HAP-1 (cell line): ENCODE measurements at regions not wholly inside any gene's neighbourhood (a gene's known extent, or its start where the extent isn't known, plus 50 kb on each side); places are given as distances from the start of the nearest gene placed in this dataset.
"Not testable (repeated sequence)": the region's sequence is repeated elsewhere in the genome, so short reads cannot be mapped to it uniquely, and the experiment has no call there.

Source experiments
- DNase-seq, 2 experiments: peaks; one replicate each; pipeline ENCODE4 v3.0.0-alpha.2; 2016 to 2020; ENCODE audit warnings: low spot score in 2 of 2
- H3K27me3 ChIP-seq: fragments of 250-450 bp; sonication (Bioruptor Pico); 2 replicates; pipeline ENCODE4 v1.5.1; 2020; ENCODE audit warnings: low read depth, mild to moderate bottlenecking, moderate library complexity
- H3K36me3 ChIP-seq: fragments of 250-450 bp; sonication (Bioruptor Pico); replicated peaks from 2 replicates; pipeline ENCODE4 v1.5.1; 2020; ENCODE audit warnings: mild to moderate bottlenecking
- H3K4me1 ChIP-seq: fragments of 250-450 bp; sonication (Bioruptor Pico); 2 replicates; pipeline ENCODE4 v1.5.1; 2020; ENCODE audit warnings: mild to moderate bottlenecking
- H3K4me3 ChIP-seq: fragments of 250-450 bp; sonication (Bioruptor Pico); 2 replicates; pipeline ENCODE4 v1.5.1; 2020; ENCODE audit warnings: mild to moderate bottlenecking, moderate library complexity
- H3K9me3 ChIP-seq: fragments of 250-450 bp; sonication (Bioruptor Pico); 2 replicates; pipeline ENCODE4 v1.5.1; 2020; ENCODE audit warnings: mild to moderate bottlenecking, moderate library complexity
- in situ Hi-C: fragments of 300-500 bp; cut with MboI; formaldehyde crosslinking; loops from 3 replicates; pipeline ENCODE4 v1.14.3; 2020; ENCODE audit warnings: low sequenced_read_pairs, inconsistent platforms, mixed read lengths

- Histone ChIP-seq H3K36me3 (no peaks in the 10 kb centered on the region), H3K27me3 (no peaks in the 10 kb centered on the region), H3K9me3 (no peaks in the 10 kb centered on the region), H3K4me3 (no peak overlapping the region), H3K4me1 (peaks cover 5% of the 10 kb centered on the region)
- DNase-seq: no peak
- in situ Hi-C loops: no loop called here
Observed at GRCh38 chr10:33833566-33833965, 499.1 kb upstream of the NRP1 start.

GRCh38 chr10:33832124-33832787 lies 497.8 kb upstream of the NRP1 start:
- no peaks in the 10 kb centered on the region for H3K9me3 ChIP-seq
- DNase-seq: no peak
- no peaks in the 10 kb centered on the region for H3K36me3 ChIP-seq
- H3K4me3 ChIP-seq: no peak overlapping the region
- H3K4me1 ChIP-seq: peaks cover 5% of the 10 kb centered on the region
- H3K27me3 ChIP-seq: no peaks in the 10 kb centered on the region
- in situ Hi-C loops: no loop called here

DNA sequence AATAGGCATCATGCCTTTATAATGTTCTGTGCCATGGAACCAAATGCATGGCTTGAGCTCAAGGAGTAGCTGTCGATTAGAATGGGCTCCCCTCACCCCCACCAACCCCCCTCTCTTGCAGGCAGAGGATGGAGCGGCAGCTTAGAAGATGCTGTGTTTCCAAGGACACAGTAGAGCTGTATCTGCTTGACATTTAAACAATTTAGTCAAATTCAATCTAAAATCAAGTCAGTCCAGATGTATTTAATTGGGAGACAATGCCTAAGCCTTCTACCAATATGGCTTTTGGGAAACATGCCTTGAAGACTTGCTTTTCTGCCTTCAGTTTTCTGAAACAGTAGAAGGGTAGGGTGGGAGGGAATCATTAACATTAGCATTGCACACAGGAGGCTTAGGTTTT lies 497.1 kb upstream of the NRP1 start:
- DNase-seq: no peak
- Histone ChIP-seq H3K4me3 (no peak overlapping the region), H3K36me3 (no peaks in the 10 kb centered on the region), H3K27me3 (no peaks in the 10 kb centered on the region), H3K4me1 (peaks cover 5% of the 10 kb centered on the region), H3K9me3 (no peaks in the 10 kb centered on the region)
- in situ Hi-C loops: no loop called here

DNA sequence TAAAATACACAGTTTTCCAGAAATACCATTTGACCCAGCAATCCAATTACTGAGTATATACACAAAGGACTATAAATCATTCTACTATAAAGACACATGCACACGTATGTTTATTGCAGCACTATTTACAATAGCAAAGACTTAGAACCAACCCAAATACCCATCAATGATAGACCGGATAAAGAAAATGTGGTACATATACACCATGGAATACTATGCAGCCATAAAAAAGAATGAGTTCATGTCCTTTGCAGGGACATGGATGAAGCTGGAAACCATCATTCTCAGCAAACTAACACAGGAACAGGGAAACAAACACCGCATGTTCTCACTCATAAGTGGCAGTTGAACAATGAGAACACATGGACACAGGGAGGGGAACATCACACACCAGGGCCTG lies 495.4 kb upstream of the NRP1 start:
- H3K9me3 ChIP-seq, in situ Hi-C loops: not testable (repeated sequence)

DNA sequence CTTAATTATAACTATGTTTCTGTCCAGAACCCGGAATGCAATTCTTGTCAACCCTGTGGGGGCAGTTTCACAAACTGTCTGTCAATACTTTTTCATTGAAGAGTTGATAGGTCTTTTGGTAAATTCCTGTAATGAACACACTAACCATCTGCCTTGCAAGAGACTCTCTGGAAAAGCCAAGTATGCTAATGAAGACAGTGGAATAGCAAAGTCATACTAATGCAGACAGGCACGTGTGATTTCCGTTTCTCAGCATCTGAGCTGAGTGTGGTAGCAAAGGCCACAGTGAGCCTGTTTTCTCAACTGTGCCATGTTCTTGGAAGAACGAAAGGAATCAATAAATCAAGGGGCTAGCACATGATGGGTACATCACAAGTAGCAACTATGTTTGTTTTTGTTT lies 494.1 kb upstream of the NRP1 start:
- no peak overlapping the region for H3K4me3 ChIP-seq
- in situ Hi-C loops: no loop called here
- DNase-seq: no peak

More for the DNA sequence above, 495.4 kb upstream of the NRP1 start:
- not testable (repeated sequence) for DNase-seq, H3K4me3 ChIP-seq, H3K27me3 ChIP-seq, H3K4me1 ChIP-seq, H3K36me3 ChIP-seq

GRCh38 chr10:33826186-33826585 lies 491.7 kb upstream of the NRP1 start:
- no peaks in the 10 kb centered on the region for H3K9me3 ChIP-seq
- in situ Hi-C loops: no loop called here
- H3K4me1 ChIP-seq: peaks cover 1% of the 10 kb centered on the region
- no peaks in the 10 kb centered on the region for H3K27me3 ChIP-seq
- no peak for DNase-seq
- H3K4me3 ChIP-seq: no peak overlapping the region
- no peaks in the 10 kb centered on the region for H3K36me3 ChIP-seq

More for the DNA sequence above, 494.1 kb upstream of the NRP1 start:
- Histone ChIP-seq H3K27me3 (no peaks in the 10 kb centered on the region), H3K36me3 (no peaks in the 10 kb centered on the region), H3K9me3 (no peaks in the 10 kb centered on the region), H3K4me1 (peaks cover 5% of the 10 kb centered on the region)

GRCh38 chr10:33822774-33823173 lies 488.3 kb upstream of the NRP1 start:
- in situ Hi-C loops: no loop called here
- DNase-seq: no peak
- Histone ChIP-seq H3K4me3 (no peak overlapping the region), H3K27me3 (no peaks in the 10 kb centered on the region), H3K36me3 (no peaks in the 10 kb centered on the region), H3K9me3 (no peaks in the 10 kb centered on the region), H3K4me1 (peaks cover 11% of the 10 kb centered on the region)

DNA sequence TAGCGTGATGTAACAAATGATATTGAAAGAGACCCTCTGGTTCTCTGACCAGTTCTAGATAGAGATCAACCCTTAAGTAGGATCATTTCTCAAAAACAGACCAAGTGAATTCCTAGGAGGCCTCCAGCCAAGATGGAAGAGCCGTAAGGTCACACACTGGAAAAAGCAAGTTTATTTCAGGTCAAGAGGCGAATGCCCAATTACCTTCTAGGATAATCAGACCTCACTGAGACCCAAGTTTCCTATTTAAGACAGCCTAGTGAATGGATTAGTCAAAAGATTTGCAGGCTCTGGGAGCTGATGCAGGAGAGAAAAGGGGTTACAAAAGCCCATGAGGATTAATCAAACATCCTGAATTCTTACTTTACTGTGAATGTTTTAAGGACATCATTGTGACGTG lies 486.1 kb upstream of the NRP1 start:
- H3K36me3 ChIP-seq: no peaks in the 10 kb centered on the region
- no peaks in the 10 kb centered on the region for H3K27me3 ChIP-seq
- peak; percentile 16 to 44 for DNase-seq
- in situ Hi-C loops: no loop called here
- no peaks in the 10 kb centered on the region for H3K9me3 ChIP-seq
- H3K4me1 ChIP-seq: peaks cover 11% of the 10 kb centered on the region
- H3K4me3 ChIP-seq: no peak overlapping the region

GRCh38 chr10:33819206-33819605 lies 484.7 kb upstream of the NRP1 start:
- H3K4me1 ChIP-seq: peaks cover 11% of the 10 kb centered on the region
- H3K27me3 ChIP-seq: no peaks in the 10 kb centered on the region
- in situ Hi-C loops: no loop called here
- no peak for DNase-seq
- no peaks in the 10 kb centered on the region for H3K9me3 ChIP-seq
- H3K36me3 ChIP-seq: no peaks in the 10 kb centered on the region
- H3K4me3 ChIP-seq: no peak overlapping the region

DNA sequence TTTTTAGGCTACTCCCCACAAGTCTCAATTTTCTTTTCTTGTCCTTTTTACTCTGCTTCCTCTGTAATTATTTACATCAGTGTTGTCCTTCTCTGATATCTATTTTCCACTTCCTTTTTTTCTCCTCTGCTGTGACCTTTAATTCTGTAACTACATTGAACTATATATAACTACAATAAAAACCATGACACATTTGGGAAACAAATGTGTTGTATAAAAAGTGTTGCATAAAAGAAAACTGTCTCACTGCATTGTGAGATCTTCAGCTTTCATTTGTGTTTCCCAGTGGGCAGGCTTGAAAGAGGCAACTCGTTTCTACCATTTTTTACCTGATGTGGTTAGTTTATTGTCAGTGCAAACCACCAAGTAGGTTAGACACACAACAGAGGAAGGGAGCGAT lies 483.9 kb upstream of the NRP1 start:
- H3K9me3 ChIP-seq: no peaks in the 10 kb centered on the region
- no peaks in the 10 kb centered on the region for H3K36me3 ChIP-seq
- no peak overlapping the region for H3K4me3 ChIP-seq
- peaks cover 11% of the 10 kb centered on the region for H3K4me1 ChIP-seq
- no peaks in the 10 kb centered on the region for H3K27me3 ChIP-seq
- in situ Hi-C loops: no loop called here
- no peak for DNase-seq

GRCh38 chr10:33817605-33818004 lies 483.1 kb upstream of the NRP1 start:
- in situ Hi-C loops: no loop called here
- DNase-seq: no peak
- Histone ChIP-seq H3K27me3 (no peaks in the 10 kb centered on the region), H3K36me3 (no peaks in the 10 kb centered on the region), H3K9me3 (no peaks in the 10 kb centered on the region), H3K4me3 (no peak overlapping the region), H3K4me1 (peaks cover 11% of the 10 kb centered on the region)

DNA sequence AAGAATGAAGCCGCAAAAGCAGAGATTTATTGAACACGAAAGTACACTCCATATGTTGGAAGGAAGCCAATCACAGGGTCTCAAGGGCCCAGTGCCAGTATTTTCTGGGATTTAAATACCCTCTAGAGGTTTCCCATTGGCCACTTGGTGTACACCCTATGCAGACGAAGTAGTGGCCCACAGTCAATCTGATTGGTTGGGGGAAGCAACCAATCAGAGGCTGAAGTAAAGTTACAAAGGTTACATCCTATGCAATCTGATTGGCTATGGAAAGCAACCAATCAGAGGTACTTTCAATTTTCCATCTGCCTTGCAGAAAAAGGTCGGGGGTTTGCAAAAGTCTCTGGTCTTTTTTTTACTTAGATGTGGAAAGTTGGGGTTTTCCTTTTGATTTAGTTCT lies 481.3 kb upstream of the NRP1 start:
- H3K9me3 ChIP-seq: no peaks in the 10 kb centered on the region
- DNase-seq: no peak
- no peak overlapping the region for H3K4me3 ChIP-seq
- H3K4me1 ChIP-seq: peaks cover 6% of the 10 kb centered on the region; the same call in 1 of the 2 replicates
- no peaks in the 10 kb centered on the region for H3K27me3 ChIP-seq
- no peaks in the 10 kb centered on the region for H3K36me3 ChIP-seq
- in situ Hi-C loops: no loop called here

- no peaks in the 10 kb centered on the region for H3K4me1 ChIP-seq
- DNase-seq: no peak
- H3K36me3 ChIP-seq: no peaks in the 10 kb centered on the region
- H3K27me3 ChIP-seq: no peaks in the 10 kb centered on the region
- no peaks in the 10 kb centered on the region for H3K9me3 ChIP-seq
- no peak overlapping the region for H3K4me3 ChIP-seq
- in situ Hi-C loops: no loop called here
Observed at GRCh38 chr10:33813871-33814270, 479.4 kb upstream of the NRP1 start.

DNA sequence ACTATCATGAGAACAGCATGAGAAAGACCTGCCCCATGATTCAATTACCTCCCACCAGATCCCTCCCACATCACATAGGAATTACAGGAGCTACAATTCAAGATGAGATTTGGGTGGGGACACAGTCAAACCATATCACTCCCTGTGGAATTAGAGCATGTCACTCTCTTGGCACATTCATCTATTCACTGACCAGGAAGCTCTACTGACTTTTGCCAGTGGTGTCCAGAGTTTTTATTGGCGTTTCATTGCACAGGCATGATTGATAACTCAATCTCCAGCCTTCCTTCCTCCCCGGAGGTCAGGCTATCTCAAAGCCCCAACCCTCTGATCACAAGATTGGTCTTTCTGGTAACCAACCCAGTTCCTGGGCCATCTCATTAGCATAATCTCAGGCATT lies 478.9 kb upstream of the NRP1 start:
- no peaks in the 10 kb centered on the region for H3K4me1 ChIP-seq
- in situ Hi-C loops: no loop called here
- no peaks in the 10 kb centered on the region for H3K36me3 ChIP-seq
- H3K4me3 ChIP-seq: no peak overlapping the region
- no peaks in the 10 kb centered on the region for H3K27me3 ChIP-seq
- no peaks in the 10 kb centered on the region for H3K9me3 ChIP-seq
- DNase-seq: no peak

GRCh38 chr10:33812586-33812985 lies 478.1 kb upstream of the NRP1 start:
- H3K9me3 ChIP-seq: no peaks in the 10 kb centered on the region
- H3K4me3 ChIP-seq: no peak overlapping the region
- no peaks in the 10 kb centered on the region for H3K27me3 ChIP-seq
- no peak for DNase-seq
- H3K4me1 ChIP-seq: no peaks in the 10 kb centered on the region
- H3K36me3 ChIP-seq: no peaks in the 10 kb centered on the region
- in situ Hi-C loops: no loop called here
